ENCODE measurements at regions not wholly inside any gene's neighbourhood (a gene's known extent, or its start where the extent isn't known, plus 50 kb on each side); places are given as distances from the start of the nearest gene placed in this dataset.
A peak's percentile ranks its signal among the peaks of the same experiment; 100 is the strongest.

DNA sequence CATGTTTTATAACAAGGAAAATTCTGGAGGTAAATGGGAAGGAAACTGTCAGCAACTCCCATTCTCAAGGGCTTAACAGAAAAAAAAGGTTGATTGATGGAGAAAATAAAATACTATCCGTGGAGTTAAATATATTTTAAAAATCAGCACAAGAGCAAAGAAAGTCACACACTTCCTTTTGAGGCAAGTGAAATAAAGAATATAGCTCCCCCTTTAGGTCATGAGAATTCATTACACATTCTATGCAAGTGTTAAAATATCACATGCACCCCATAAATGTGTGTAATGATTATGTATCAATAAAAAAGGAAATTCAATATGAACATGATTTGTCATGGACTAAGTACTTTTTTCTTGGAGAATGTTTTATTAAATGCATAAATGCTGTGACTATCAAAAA, 349.2 kb downstream of the TPBG start:
- no TSS peak for BruUV-seq (replicated peaks)
- Histone ChIP-seq H3K36me3 (ENCODE audit: insufficient read depth, low read length) (no peaks in the 10 kb centered on the region), H3K4me3 (ENCODE audit: low read depth, low read length, poor library complexity, severe bottlenecking) (no peak overlapping the region), H3K4me1 (ENCODE audit: insufficient read depth, low read length, poor library complexity, severe bottlenecking) (no peaks in the 10 kb centered on the region), H3K9me2 (ENCODE audit: insufficient read depth, low read length) (no peaks in the 10 kb centered on the region), H3K27ac (ENCODE audit: low read depth, low read length, poor library complexity, severe bottlenecking) (no peak overlapping the region), H3K4me2 (ENCODE audit: low read length) (no peak overlapping the region), H2AFZ (ENCODE audit: low read length) (no peak overlapping the region), H4K20me1 (ENCODE audit: insufficient read depth, low read length) (no peaks in the 10 kb centered on the region), H3K79me2 (ENCODE audit: insufficient read depth, low read depth, low read length) (no peaks in the 10 kb centered on the region), H3K9me3 (ENCODE audit: low read length) (no peaks in the 10 kb centered on the region)
- TF ChIP-seq CTCF (conservative IDR thresholded peaks at IDR 0.05; ENCODE audit: low read length) (peak; percentile 80), EZH2phosphoT487 (IDR thresholded peaks at IDR 0.05; ENCODE audit: borderline replicate concordance, low read depth, low read length) (no peak)
- POLR2A ChIA-PET, result interaction anchor here (0.6 kb wide), 1 partner anchor 379 kb away, joined by 4 read pairs; no protein-coding TSS in a partner anchor
- DNase-seq (ENCODE audit: low spot score), result peak; percentile 19
- CTCF ChIA-PET (ENCODE audit: unreplicated experiment), result no interaction called here
- intact Hi-C loops (cut with micrococcal nuclease; ENCODE audit: unreplicated experiment), result loop anchor here (10.0 kb wide), 1 partner anchor 438 kb away; no protein-coding TSS in a partner anchor

DNA sequence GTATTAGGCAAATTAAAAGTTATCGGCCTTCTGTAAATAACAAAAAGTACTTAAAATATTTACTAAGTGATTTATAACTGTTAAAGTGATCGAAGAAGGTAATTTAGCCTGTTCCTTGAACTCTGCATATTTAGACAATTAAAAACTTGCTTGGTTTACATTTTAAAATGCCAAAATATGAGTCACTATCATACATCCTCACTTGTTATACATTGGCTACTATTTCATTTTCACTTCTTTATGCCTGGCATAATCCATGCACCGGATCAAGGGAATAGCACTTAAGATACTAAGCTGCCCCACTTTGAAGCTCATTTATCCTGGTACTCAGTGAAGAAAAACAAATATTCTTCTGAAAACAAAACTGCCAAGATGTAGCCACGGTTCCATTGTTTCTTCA, 344.6 kb downstream of the UBE3D start:
- POLR2A ChIA-PET, result interaction anchor here (1.0 kb wide), 1 partner anchor 22 kb away, joined by 3 read pairs; no protein-coding TSS in a partner anchor

More for the DNA sequence above, 344.6 kb downstream of the UBE3D start:
- Histone ChIP-seq H4K20me1 (ENCODE audit: insufficient read depth, low read length) (no peaks in the 10 kb centered on the region), H3K36me3 (ENCODE audit: insufficient read depth, low read length) (no peaks in the 10 kb centered on the region), H3K27ac (ENCODE audit: low read depth, low read length, poor library complexity, severe bottlenecking) (no peak overlapping the region), H3K79me2 (ENCODE audit: insufficient read depth, low read depth, low read length) (no peaks in the 10 kb centered on the region), H3K9me2 (ENCODE audit: insufficient read depth, low read length) (no peaks in the 10 kb centered on the region), H3K4me3 (ENCODE audit: low read depth, low read length, poor library complexity, severe bottlenecking) (no peak overlapping the region), H2AFZ (ENCODE audit: low read length) (no peak overlapping the region), H3K9me3 (ENCODE audit: low read length) (no peaks in the 10 kb centered on the region), H3K4me2 (ENCODE audit: low read length) (no peak overlapping the region), H3K4me1 (ENCODE audit: insufficient read depth, low read length, poor library complexity, severe bottlenecking) (no peaks in the 10 kb centered on the region)
- DNase-seq (ENCODE audit: low spot score), result no peak
- TF ChIP-seq EZH2phosphoT487 (IDR thresholded peaks at IDR 0.05; ENCODE audit: borderline replicate concordance, low read depth, low read length) (no peak), CTCF (conservative IDR thresholded peaks at IDR 0.05; ENCODE audit: low read length) (no peak)
- CTCF ChIA-PET (ENCODE audit: unreplicated experiment), result no interaction called here
- intact Hi-C loops (cut with micrococcal nuclease; ENCODE audit: unreplicated experiment), result no loop called here
- BruUV-seq (replicated peaks), result no TSS peak
